SK-N-SH treated with all-trans-retinoic acid at 6 μM for 48 hours (cell line): ENCODE measurements at regions not wholly inside any gene's neighbourhood (a gene's known extent, or its start where the extent isn't known, plus 50 kb on each side); places are given as distances from the start of the nearest gene placed in this dataset.

Experiments
- ATAC-seq: fragments of 200-7000 bp; cut with Tn5 transposase; 3 replicates; pipeline ENCODE4 v1.9.1; 2020; ENCODE audit warnings: mild to moderate bottlenecking, moderate library complexity
- ARNTL ChIP-seq: fragments of 450-650 bp; formaldehyde crosslinking; IDR thresholded peaks from 2 replicates; pipeline ENCODE4 v1.5.0; 2020; ENCODE audit warnings: low read depth, mild to moderate bottlenecking, moderate library complexity, borderline replicate concordance
- BACH2 ChIP-seq: fragments of 250-450 bp; sonication (Bioruptor Pico); IDR thresholded peaks from 2 replicates; pipeline ENCODE4 v1.9.0; 2021; ENCODE audit warnings: mild to moderate bottlenecking, borderline replicate concordance
- CREB5 ChIP-seq: fragments of 250-450 bp; sonication (Bioruptor Pico); IDR thresholded peaks from 2 replicates; pipeline ENCODE4 v1.5.1; 2020; ENCODE audit warnings: low read depth, mild to moderate bottlenecking, moderate library complexity
- CSDC2 ChIP-seq: fragments of 250-450 bp; sonication (Bioruptor Pico); IDR thresholded peaks from 2 replicates; pipeline ENCODE4 v1.5.0; 2020; ENCODE audit warnings: mild to moderate bottlenecking, moderate library complexity
- CSRNP3 ChIP-seq: fragments of 250-450 bp; sonication (Bioruptor Pico); IDR thresholded peaks from 2 replicates; pipeline ENCODE4 v1.5.1; 2021; ENCODE audit warnings: mild to moderate bottlenecking, moderate library complexity
- ESRRG ChIP-seq: fragments of 250-450 bp; sonication (Bioruptor Pico); IDR thresholded peaks from 2 replicates; pipeline ENCODE4 v1.6.1; 2021; ENCODE audit warnings: mild to moderate bottlenecking
- GLIS3 ChIP-seq: fragments of 250-450 bp; sonication (Bioruptor Pico); IDR thresholded peaks from 2 replicates; pipeline ENCODE4 v1.5.0; 2020; ENCODE audit warnings: mild to moderate bottlenecking, moderate library complexity
- ISL1 ChIP-seq: fragments of 250-450 bp; sonication (Bioruptor Pico); IDR thresholded peaks from 2 replicates; pipeline ENCODE4 v2.1.2; 2022; ENCODE audit warnings: mild to moderate bottlenecking, moderate library complexity
- OSR1 ChIP-seq: fragments of 250-450 bp; sonication (Bioruptor Pico); IDR thresholded peaks from 2 replicates; pipeline ENCODE4 v1.8.0; 2022; ENCODE audit warnings: moderate library complexity, mild to moderate bottlenecking, inconsistent platforms
- PATZ1 ChIP-seq: fragments of 250-450 bp; sonication (Bioruptor Pico); IDR thresholded peaks from 2 replicates; pipeline ENCODE4 v1.8.0; 2020; ENCODE audit warnings: mild to moderate bottlenecking, moderate library complexity, borderline replicate concordance
- PPARA ChIP-seq: fragments of 250-450 bp; sonication (Bioruptor Pico); IDR thresholded peaks from 2 replicates; pipeline ENCODE4 v1.5.0; 2020; ENCODE audit warnings: mild to moderate bottlenecking, borderline replicate concordance
- RARB ChIP-seq: fragments of 250-450 bp; sonication (Bioruptor Pico); IDR thresholded peaks from 2 replicates; pipeline ENCODE4 v1.8.0; 2021; ENCODE audit warnings: mild to moderate bottlenecking, moderate library complexity
- SNAI2 ChIP-seq: fragments of 250-450 bp; sonication (Bioruptor Pico); IDR thresholded peaks from 2 replicates; pipeline ENCODE4 v1.5.0; 2020; ENCODE audit warnings: mild to moderate bottlenecking, moderate library complexity
- TOX ChIP-seq: fragments of 250-450 bp; sonication (Bioruptor Pico); IDR thresholded peaks from 2 replicates; pipeline ENCODE4 v1.8.0; 2021; ENCODE audit warnings: mild to moderate bottlenecking, moderate library complexity, borderline replicate concordance
- TSHZ2 ChIP-seq: fragments of 250-450 bp; sonication (Bioruptor Pico); IDR thresholded peaks from 2 replicates; pipeline ENCODE4 v1.5.0; 2020; ENCODE audit warnings: mild to moderate bottlenecking, moderate library complexity
- ZC3H10 ChIP-seq: fragments of 250-450 bp; sonication (Bioruptor Pico); IDR thresholded peaks from 2 replicates; pipeline ENCODE4 v1.5.1; 2021; ENCODE audit warnings: mild to moderate bottlenecking, moderate library complexity
- ZFP3 ChIP-seq: fragments of 250-450 bp; sonication (Bioruptor Pico); IDR thresholded peaks from 2 replicates; pipeline ENCODE4 v1.5.0; 2020; ENCODE audit warnings: mild to moderate bottlenecking, moderate library complexity
- ZFP30 ChIP-seq: fragments of 450-650 bp; formaldehyde crosslinking; IDR thresholded peaks from 2 replicates; pipeline ENCODE4 v1.5.0; 2022; ENCODE audit warnings: mild to moderate bottlenecking, moderate library complexity
- ZNF565 ChIP-seq: fragments of 450-650 bp; formaldehyde crosslinking; conservative IDR thresholded peaks from 2 replicates; pipeline ENCODE4 v1.5.0; 2020; ENCODE audit warnings: low read depth, mild to moderate bottlenecking, moderate library complexity
- ZNF70 ChIP-seq: fragments of 450-650 bp; formaldehyde crosslinking; IDR thresholded peaks from 2 replicates; pipeline ENCODE4 v1.5.0; 2020; ENCODE audit warnings: mild to moderate bottlenecking, moderate library complexity
- ZNF8 ChIP-seq: fragments of 450-650 bp; formaldehyde crosslinking; IDR thresholded peaks from 2 replicates; pipeline ENCODE4 v1.5.0; 2020; ENCODE audit warnings: mild to moderate bottlenecking, moderate library complexity

GRCh38 chr4:38268108-38268820 lies 308.1 kb downstream of the PTTG2 start (continued):
- TF ChIP-seq GLIS3 (CRISPR knock-in tag) (no peak), ESRRG (CRISPR knock-in tag) (no peak), ZFP3 (CRISPR knock-in tag) (no peak)

GRCh38 chr4:38268837-38269236 lies 308.6 kb downstream of the PTTG2 start:
- TF ChIP-seq ZC3H10: no peak
- no peak for TF ChIP-seq PPARA (CRISPR knock-in tag)
- TF ChIP-seq CREB5 (CRISPR knock-in tag): no peak
- TF ChIP-seq ZNF8: no peak
- TF ChIP-seq TSHZ2 (CRISPR knock-in tag): no peak
- TF ChIP-seq SNAI2 (CRISPR knock-in tag): no peak
- no peak for TF ChIP-seq ARNTL (CRISPR knock-in tag)
- TF ChIP-seq RARB (CRISPR knock-in tag): no peak
- no peak for TF ChIP-seq CSDC2 (CRISPR knock-in tag)
- TF ChIP-seq ISL1 (CRISPR knock-in tag): no peak
- no peak for TF ChIP-seq ZFP30
- no peak for TF ChIP-seq TOX (CRISPR knock-in tag)
- no peak for TF ChIP-seq GLIS3 (CRISPR knock-in tag)
- no peak for TF ChIP-seq ZNF70 (CRISPR knock-in tag)
- no peak for TF ChIP-seq ZNF565 (CRISPR knock-in tag)
- no peak for TF ChIP-seq OSR1 (CRISPR knock-in tag)
- no peak for TF ChIP-seq PATZ1 (CRISPR knock-in tag)
- no peak for TF ChIP-seq BACH2 (CRISPR knock-in tag)
- TF ChIP-seq CSRNP3 (CRISPR knock-in tag): no peak
- no peak for ATAC-seq

GRCh38 chr4:38273407-38273806 lies 313.2 kb downstream of the PTTG2 start:
- no peak for ATAC-seq
- no peak for TF ChIP-seq CREB5 (CRISPR knock-in tag)
- no peak for TF ChIP-seq GLIS3 (CRISPR knock-in tag)
- TF ChIP-seq OSR1 (CRISPR knock-in tag): no peak
- TF ChIP-seq ISL1 (CRISPR knock-in tag): no peak
- TF ChIP-seq TOX (CRISPR knock-in tag): no peak
- no peak for TF ChIP-seq ZFP30
- TF ChIP-seq PATZ1 (CRISPR knock-in tag): no peak
- TF ChIP-seq ESRRG (CRISPR knock-in tag): no peak
- TF ChIP-seq BACH2 (CRISPR knock-in tag): no peak
- TF ChIP-seq ZC3H10: no peak
- no peak for TF ChIP-seq ZNF8
- no peak for TF ChIP-seq SNAI2 (CRISPR knock-in tag)
- TF ChIP-seq RARB (CRISPR knock-in tag): no peak
- no peak for TF ChIP-seq CSRNP3 (CRISPR knock-in tag)
- no peak for TF ChIP-seq ZNF70 (CRISPR knock-in tag)
- no peak for TF ChIP-seq TSHZ2 (CRISPR knock-in tag)
